PC-9 (cell line): ENCODE measurements at regions not wholly inside any gene's neighbourhood (a gene's known extent, or its start where the extent isn't known, plus 50 kb on each side); places are given as distances from the start of the nearest gene placed in this dataset.

Experiments
- CTCF ChIP-seq: fragments of 200-600 bp; sonication (generic); conservative IDR thresholded peaks from 2 replicates; pipeline ENCODE4 v1.6.1; 2017; ENCODE audit warnings: mixed run types, antibody characterized with exemption, mild to moderate bottlenecking, moderate library complexity
- EZH2 ChIP-seq: fragments of 200-600 bp; sonication (generic); IDR thresholded peaks from 2 replicates; pipeline ENCODE4 v1.8.0; 2017; ENCODE audit warnings: antibody characterized with exemption, low read depth

GRCh38 chr21:20040768-20041167, 957.4 kb upstream of the NCAM2 start:
- TF ChIP-seq CTCF: 0 out of 2 replicates have a peak, but pooled peaks have one; percentile 21
- no peak for TF ChIP-seq EZH2
